GM19397 (cell line): ENCODE measurements at regions not wholly inside any gene's neighbourhood (a gene's known extent, or its start where the extent isn't known, plus 50 kb on each side); places are given as distances from the start of the nearest gene placed in this dataset.

Source experiments
- ATAC-seq: cut with Tn5 transposase; IDR thresholded peaks from one replicate; pipeline ENCODE4 v1.9.1; 2021; ENCODE audit warnings: mild to moderate bottlenecking, moderate library complexity; ENCODE audit not compliant: unreplicated experiment

GRCh38 chr12:17810399-17810798 is 279.6 kb downstream of the RERGL start:
- no peak for ATAC-seq

GRCh38 chr12:17809206-17809605 is 280.8 kb downstream of the RERGL start:
- no peak for ATAC-seq

GRCh38 chr12:17802657-17803641 is 287.0 kb downstream of the RERGL start:
- ATAC-seq: no peak

- no peak for ATAC-seq
These were observed 296.1 kb downstream of the RERGL start for GRCh38 chr12:17793854-17794253.

- no peak for ATAC-seq
These were observed 311.8 kb downstream of the RERGL start for GRCh38 chr12:17778242-17778641.

GRCh38 chr12:17763366-17763765 is 326.6 kb downstream of the RERGL start:
- ATAC-seq: no peak

- ATAC-seq: no peak
These were observed 330.0 kb downstream of the RERGL start for GRCh38 chr12:17759982-17760381.
